Neural crest cell (in vitro differentiated cells): ENCODE measurements at regions not wholly inside any gene's neighbourhood (a gene's known extent, or its start where the extent isn't known, plus 50 kb on each side); places are given as distances from the start of the nearest gene placed in this dataset.

Experiments used
- DNase-seq: peaks from one replicate; pipeline ENCODE4 v3.0.0; 2021; ENCODE audit warnings: low read depth, mixed read lengths, low spot score
- H3K27ac Mint-ChIP-seq: one replicate; pipeline ENCODE4 v1.8.0; 2021; ENCODE audit warnings: mild to moderate bottlenecking, mixed read lengths; ENCODE audit not compliant: unreplicated experiment
- H3K27me3 Mint-ChIP-seq: 2 replicates; pipeline ENCODE4 v1.8.0; 2021; ENCODE audit warnings: low read depth, mild to moderate bottlenecking, mixed read lengths
- H3K36me3 Mint-ChIP-seq: 2 replicates; pipeline ENCODE4 v1.8.0; 2021; ENCODE audit warnings: low read depth, mild to moderate bottlenecking, mixed read lengths
- H3K4me1 Mint-ChIP-seq: 2 replicates; pipeline ENCODE4 v1.8.0; 2021; ENCODE audit warnings: mixed read lengths
- H3K4me3 Mint-ChIP-seq: one replicate; pipeline ENCODE4 v1.8.0; 2021; ENCODE audit warnings: mild to moderate bottlenecking, mixed read lengths
- H3K9me3 Mint-ChIP-seq: 2 replicates; pipeline ENCODE4 v1.8.0; 2021; ENCODE audit warnings: mixed read lengths
- TF ChIP-seq, protein P1 (sequence below): fragments of 200-600 bp; sonication (generic); conservative IDR thresholded peaks from 2 replicates; pipeline ENCODE4 v1.5.0; 2021; ENCODE audit warnings: antibody characterized with exemption, mild to moderate bottlenecking

DNA sequence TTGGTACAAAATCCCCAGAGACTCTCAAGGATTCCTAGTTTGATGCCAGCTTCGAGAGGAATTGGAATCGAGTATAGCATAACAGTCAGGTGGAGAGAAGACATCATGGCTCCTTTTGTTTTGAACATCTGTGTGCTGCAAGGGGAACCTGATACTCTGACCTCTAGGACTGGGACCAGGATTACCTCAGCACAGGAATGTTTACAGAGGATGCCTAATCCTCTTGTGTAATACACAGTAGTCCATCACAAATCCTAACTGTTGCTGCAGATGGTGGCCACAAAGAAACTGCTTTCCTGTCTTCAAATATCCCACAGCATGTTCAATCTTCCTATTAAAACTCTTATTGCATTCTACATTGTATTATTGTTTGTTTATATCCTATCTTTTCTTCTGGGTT lies 111.8 kb upstream of the PRMT6 start:
- TF ChIP-seq, protein P1, sequence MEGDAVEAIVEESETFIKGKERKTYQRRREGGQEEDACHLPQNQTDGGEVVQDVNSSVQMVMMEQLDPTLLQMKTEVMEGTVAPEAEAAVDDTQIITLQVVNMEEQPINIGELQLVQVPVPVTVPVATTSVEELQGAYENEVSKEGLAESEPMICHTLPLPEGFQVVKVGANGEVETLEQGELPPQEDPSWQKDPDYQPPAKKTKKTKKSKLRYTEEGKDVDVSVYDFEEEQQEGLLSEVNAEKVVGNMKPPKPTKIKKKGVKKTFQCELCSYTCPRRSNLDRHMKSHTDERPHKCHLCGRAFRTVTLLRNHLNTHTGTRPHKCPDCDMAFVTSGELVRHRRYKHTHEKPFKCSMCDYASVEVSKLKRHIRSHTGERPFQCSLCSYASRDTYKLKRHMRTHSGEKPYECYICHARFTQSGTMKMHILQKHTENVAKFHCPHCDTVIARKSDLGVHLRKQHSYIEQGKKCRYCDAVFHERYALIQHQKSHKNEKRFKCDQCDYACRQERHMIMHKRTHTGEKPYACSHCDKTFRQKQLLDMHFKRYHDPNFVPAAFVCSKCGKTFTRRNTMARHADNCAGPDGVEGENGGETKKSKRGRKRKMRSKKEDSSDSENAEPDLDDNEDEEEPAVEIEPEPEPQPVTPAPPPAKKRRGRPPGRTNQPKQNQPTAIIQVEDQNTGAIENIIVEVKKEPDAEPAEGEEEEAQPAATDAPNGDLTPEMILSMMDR, result no peak
- no peak overlapping the region for H3K27ac Mint-ChIP-seq

DNA sequence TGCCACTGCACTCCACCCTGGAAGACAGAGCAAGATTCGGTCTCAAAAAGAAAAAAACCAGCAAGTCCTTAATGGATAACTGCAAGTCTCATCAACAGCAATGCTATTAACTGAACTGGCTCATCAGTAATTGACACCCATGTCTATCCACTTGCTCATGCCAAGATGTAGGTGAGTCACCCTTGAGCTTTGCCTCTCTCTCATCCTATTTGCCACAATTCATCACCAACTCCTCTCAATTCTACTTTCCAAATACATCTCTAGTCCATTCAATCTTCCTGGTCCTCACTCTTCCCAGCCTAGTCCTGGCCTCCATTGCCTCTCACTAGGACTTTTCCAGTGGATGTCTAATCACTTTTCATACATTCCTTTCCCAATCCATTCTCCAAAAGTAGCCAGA lies 103.7 kb upstream of the PRMT6 start:
- DNase-seq, result no peak
- TF ChIP-seq, protein P1, result no peak
- H3K4me1 Mint-ChIP-seq, result peaks cover 13% of the 10 kb centered on the region
- H3K36me3 Mint-ChIP-seq, result no peaks in the 10 kb centered on the region
- no peaks in the 10 kb centered on the region for H3K9me3 Mint-ChIP-seq
- H3K27ac Mint-ChIP-seq, result no peak overlapping the region
- H3K27me3 Mint-ChIP-seq, result no peaks in the 10 kb centered on the region
- no peak overlapping the region for H3K4me3 Mint-ChIP-seq

More for the DNA sequence above, 111.8 kb upstream of the PRMT6 start:
- Mint-ChIP-seq H3K9me3 (no peaks in the 10 kb centered on the region), H3K4me1 (no peaks in the 10 kb centered on the region), H3K36me3 (no peaks in the 10 kb centered on the region), H3K27me3 (no peaks in the 10 kb centered on the region), H3K4me3 (no peak overlapping the region)
- no peak for DNase-seq

DNA sequence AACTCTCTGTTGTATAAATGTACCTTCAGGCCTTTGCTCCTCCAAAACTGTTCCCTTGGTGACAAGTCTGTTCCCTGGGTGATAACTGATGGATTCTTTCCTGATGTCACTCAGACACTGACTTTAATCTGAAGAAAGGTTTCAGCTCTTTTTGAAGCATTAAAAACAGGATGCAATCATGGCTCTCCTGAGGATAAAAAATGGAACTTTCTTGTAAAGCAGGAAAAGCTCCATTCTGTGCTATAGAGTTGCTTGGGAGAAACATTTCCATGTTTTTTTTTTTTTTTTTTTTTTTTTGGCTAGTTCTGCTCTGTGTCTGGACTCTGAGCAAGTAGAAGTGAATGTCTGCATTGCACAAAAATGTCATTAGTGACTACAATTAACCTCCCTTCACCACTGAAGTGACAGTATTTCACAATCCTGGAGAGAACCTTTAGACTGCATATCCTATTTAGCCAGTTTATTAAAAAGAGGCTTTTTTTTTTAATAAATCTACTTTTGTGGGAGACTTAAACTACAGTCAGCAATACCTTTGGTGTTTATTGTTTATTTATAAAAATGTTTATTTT lies 101.7 kb upstream of the PRMT6 start:
- Mint-ChIP-seq H3K36me3 (no peaks in the 10 kb centered on the region), H3K4me3 (no peak overlapping the region), H3K27me3 (no peaks in the 10 kb centered on the region), H3K4me1 (peaks cover 13% of the 10 kb centered on the region), H3K9me3 (no peaks in the 10 kb centered on the region), H3K27ac (no peak overlapping the region)
- DNase-seq, result no peak
- TF ChIP-seq, protein P1, result no peak

DNA sequence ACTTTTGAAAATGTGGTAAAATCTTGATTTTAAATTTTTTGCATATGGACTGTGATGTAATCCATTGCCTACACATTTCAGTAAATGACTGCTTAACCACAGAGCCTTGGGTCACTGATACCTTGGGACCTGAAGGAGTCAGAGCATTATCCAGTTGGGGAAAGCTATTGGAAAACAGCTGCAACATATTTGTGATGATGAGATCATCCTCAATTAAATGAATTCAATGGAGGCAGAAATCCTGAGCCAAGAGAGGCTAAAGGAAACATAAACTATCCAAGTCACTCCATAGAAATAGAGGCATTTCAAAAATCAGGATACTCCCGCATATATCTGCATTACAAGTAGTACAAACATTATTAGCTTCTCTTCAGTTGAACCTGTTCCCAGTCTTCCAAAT lies 99.8 kb upstream of the PRMT6 start:
- Mint-ChIP-seq H3K36me3 (no peaks in the 10 kb centered on the region), H3K4me3 (no peak overlapping the region), H3K4me1 (peaks cover 13% of the 10 kb centered on the region), H3K9me3 (no peaks in the 10 kb centered on the region), H3K27me3 (no peaks in the 10 kb centered on the region), H3K27ac (no peak overlapping the region)
- TF ChIP-seq, protein P1, result no peak
- no peak for DNase-seq

DNA sequence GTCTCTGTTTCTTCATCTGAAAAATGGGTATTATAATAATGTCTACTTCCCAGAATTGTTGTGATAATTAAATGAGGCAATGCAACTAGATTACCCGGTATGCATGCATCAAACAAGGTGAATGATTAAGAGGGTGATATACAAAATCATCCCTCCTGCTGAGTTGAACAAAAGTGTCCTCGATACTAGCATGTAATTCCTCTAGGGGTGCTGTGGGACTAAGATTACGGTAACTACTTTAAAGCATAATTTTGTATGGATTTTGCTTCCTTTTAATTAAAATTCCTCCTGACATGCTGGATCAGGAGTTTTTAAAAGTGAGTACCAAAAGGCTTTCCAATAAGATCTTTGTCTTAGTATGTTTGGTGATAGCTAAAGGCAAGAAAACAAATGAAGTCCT lies 98.7 kb upstream of the PRMT6 start:
- no peaks in the 10 kb centered on the region for H3K36me3 Mint-ChIP-seq

More for the DNA sequence above, 98.7 kb upstream of the PRMT6 start:
- no peaks in the 10 kb centered on the region for H3K27me3 Mint-ChIP-seq
- H3K4me3 Mint-ChIP-seq, result no peak overlapping the region
- TF ChIP-seq, protein P1, result peak; percentile 34
- no peak overlapping the region for H3K27ac Mint-ChIP-seq
- no peak for DNase-seq
- no peaks in the 10 kb centered on the region for H3K9me3 Mint-ChIP-seq
- H3K4me1 Mint-ChIP-seq, result peaks cover 13% of the 10 kb centered on the region
